Gastrocnemius medialis (tissue), 4 donors: ENCODE measurements at regions not wholly inside any gene's neighbourhood (a gene's known extent, or its start where the extent isn't known, plus 50 kb on each side); places are given as distances from the start of the nearest gene placed in this dataset.

ENCODE experiments used
- CTCF ChIP-seq, 5 experiments: fragments of 450-650 bp in 3 of 5; fragments of 200-600 bp in 2 of 5; sonication (generic) in 2 of 5; IDR thresholded peaks in 4 of 5; conservative IDR thresholded peaks in 1 of 5; 1 replicate in 4 of 5; 2 replicates in 1 of 5; pipeline ENCODE4 v1.5.1; 2016 to 2019; ENCODE audit warnings: antibody characterized with exemption in 5 of 5, mild to moderate bottlenecking in 3 of 5, moderate library complexity in 3 of 5
- POLR2A ChIP-seq, 2 donors: fragments of 450-650 bp; IDR thresholded peaks; one replicate each; pipeline ENCODE4 v1.6.1; 2017; ENCODE audit warnings: antibody characterized with exemption in 2 of 2, mild to moderate bottlenecking in 2 of 2, moderate library complexity in 2 of 2

- TF ChIP-seq POLR2A (IDR thresholded peaks at IDR 0.05) (no peak), CTCF (IDR thresholded peaks at IDR 0.05 in 4 of 5, conservative IDR thresholded peaks at IDR 0.05 in 1 of 5) (no peak)
Observed at GRCh38 chr2:83633423-83633822, 825.7 kb downstream of the SUCLG1 start.
